Right lobe of liver (tissue), 6 donors: ENCODE measurements at regions not wholly inside any gene's neighbourhood (a gene's known extent, or its start where the extent isn't known, plus 50 kb on each side); places are given as distances from the start of the nearest gene placed in this dataset.

Experiments
- ATAC-seq, 4 donors: fragments of 200-7000 bp; cut with Tn5 transposase; one replicate each; pipeline ENCODE4 v1.9.1; 2020; ENCODE audit warnings: mild to moderate bottlenecking in 4 of 4, moderate library complexity in 4 of 4
- DNase-seq, 3 donors: peaks; one replicate each; pipeline ENCODE4 v3.0.0-alpha.2; 2020
- H3K27ac ChIP-seq, 3 donors: fragments of 200-600 bp; one replicate each; pipeline ENCODE4 v1.8.0; 2022
- H3K27me3 ChIP-seq, 2 donors: fragments of 200-600 bp; one replicate each; pipeline ENCODE4 v1.8.0; 2022
- H3K36me3 ChIP-seq, 4 donors: fragments of 200-600 bp; sonication (generic) in 1 of 4; one replicate each; pipeline versions ENCODE4 v1.5.1 to v1.8.0; 2017 to 2022; ENCODE audit warnings: control low read depth in 1 of 4
- H3K4me1 ChIP-seq, 4 donors: fragments of 200-600 bp; sonication (generic) in 1 of 4; one replicate each; pipeline versions ENCODE4 v1.5.1 to v1.8.0; 2017 to 2022; ENCODE audit warnings: control low read depth in 1 of 4
- H3K4me3 ChIP-seq, 3 donors: fragments of 200-600 bp; one replicate each; pipeline ENCODE4 v1.8.0; 2022
- H3K9me3 ChIP-seq, 4 donors: fragments of 200-600 bp; sonication (generic) in 1 of 4; one replicate each; pipeline versions ENCODE4 v1.5.1 to v1.8.0; 2017 to 2022; ENCODE audit warnings: control low read depth in 1 of 4
- POLR2A ChIP-seq: fragments of 450-650 bp; IDR thresholded peaks from one replicate; pipeline ENCODE4 v1.6.1; 2017; ENCODE audit warnings: antibody characterized with exemption, mild to moderate bottlenecking
- WGBS: methylation state at CpG from one replicate; pipeline ENCODE4 v1.1.6; 2018; ENCODE audit warnings: low coverage, low lambda C conversion rate; ENCODE audit not compliant: insufficient coverage; ENCODE audit errors: missing lambda C conversion rate; 5-methylcytosine and 5-hydroxymethylcytosine counted together
- intact Hi-C, 2 donors: fragments of 100-400 bp; cut with DNase I; formaldehyde crosslinking; loops; one replicate each; pipeline versions ENCODE4 v1.11.2 to v1.14.1; 2022
- TF ChIP-seq, protein P1 (sequence below), 4 donors: fragments of 200-600 bp in 3 of 4; fragments of 450-650 bp in 1 of 4; IDR thresholded peaks; one replicate each; pipeline versions ENCODE4 v1.5.1 to v1.8.0; 2016 to 2022; ENCODE audit warnings: antibody characterized with exemption in 4 of 4, mild to moderate bottlenecking in 2 of 4
- donor health status: DM: no; HTN: yes; CAD: no.
- donor health status: DM: no; HTN: no; CAD: no.
- donor health status: DM: no; HTN: no; CAD: no.
- donor health status: DM: no; HTN: yes; CAD: no.
- donor health status: DM: no; HTN: yes; CAD: no.

DNA sequence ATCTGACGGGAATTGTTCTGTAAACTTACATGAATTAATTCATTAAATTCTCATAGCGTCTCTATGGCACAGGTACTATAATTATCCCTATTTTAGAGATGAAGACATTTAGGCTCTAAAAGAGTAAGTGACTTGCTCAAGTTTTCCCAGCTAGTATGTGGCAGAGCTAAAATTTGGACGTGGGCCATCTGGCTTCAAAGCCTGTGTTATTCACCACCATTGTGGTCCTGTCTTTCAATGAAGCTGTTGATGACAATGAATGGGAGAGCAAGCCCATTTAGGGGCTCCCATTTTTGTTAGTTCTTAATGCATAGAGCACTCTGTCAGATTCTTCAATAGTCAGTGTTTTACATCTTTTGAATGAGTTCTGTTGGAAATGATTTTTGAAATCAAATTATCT is 236.0 kb upstream of the CD180 start:
- WGBS = 61% methylated on average over 3 of the region's 3 CpGs
- intact Hi-C loops = no loop called here
- no peaks in the 10 kb centered on the region for H3K9me3 ChIP-seq

GRCh38 chr5:67431191-67431590 is 234.6 kb upstream of the CD180 start:
- H3K9me3 ChIP-seq = no peaks in the 10 kb centered on the region
- DNase-seq (no peak), ATAC-seq (peak in 3 of 4 donors; percentile 26 to 68 (median 33))
- H3K36me3 ChIP-seq = no peaks in the 10 kb centered on the region
- H3K27ac ChIP-seq = no peak overlapping the region
- intact Hi-C loops = no loop called here
- WGBS = 80% methylated on average over 4 of the region's 4 CpGs
- no peaks in the 10 kb centered on the region for H3K4me1 ChIP-seq
- no peak overlapping the region for H3K4me3 ChIP-seq
- no peaks in the 10 kb centered on the region for H3K27me3 ChIP-seq
- TF ChIP-seq, protein P1, sequence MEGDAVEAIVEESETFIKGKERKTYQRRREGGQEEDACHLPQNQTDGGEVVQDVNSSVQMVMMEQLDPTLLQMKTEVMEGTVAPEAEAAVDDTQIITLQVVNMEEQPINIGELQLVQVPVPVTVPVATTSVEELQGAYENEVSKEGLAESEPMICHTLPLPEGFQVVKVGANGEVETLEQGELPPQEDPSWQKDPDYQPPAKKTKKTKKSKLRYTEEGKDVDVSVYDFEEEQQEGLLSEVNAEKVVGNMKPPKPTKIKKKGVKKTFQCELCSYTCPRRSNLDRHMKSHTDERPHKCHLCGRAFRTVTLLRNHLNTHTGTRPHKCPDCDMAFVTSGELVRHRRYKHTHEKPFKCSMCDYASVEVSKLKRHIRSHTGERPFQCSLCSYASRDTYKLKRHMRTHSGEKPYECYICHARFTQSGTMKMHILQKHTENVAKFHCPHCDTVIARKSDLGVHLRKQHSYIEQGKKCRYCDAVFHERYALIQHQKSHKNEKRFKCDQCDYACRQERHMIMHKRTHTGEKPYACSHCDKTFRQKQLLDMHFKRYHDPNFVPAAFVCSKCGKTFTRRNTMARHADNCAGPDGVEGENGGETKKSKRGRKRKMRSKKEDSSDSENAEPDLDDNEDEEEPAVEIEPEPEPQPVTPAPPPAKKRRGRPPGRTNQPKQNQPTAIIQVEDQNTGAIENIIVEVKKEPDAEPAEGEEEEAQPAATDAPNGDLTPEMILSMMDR (IDR thresholded peaks at IDR 0.05) = no peak
- TF ChIP-seq POLR2A = no peak

More for the DNA sequence above, 236.0 kb upstream of the CD180 start:
- ATAC-seq (no peak), DNase-seq (no peak)
- Histone ChIP-seq H3K4me1 (no peaks in the 10 kb centered on the region), H3K36me3 (no peaks in the 10 kb centered on the region), H3K27me3 (no peaks in the 10 kb centered on the region), H3K27ac (no peak overlapping the region), H3K4me3 (no peak overlapping the region)
- TF ChIP-seq, protein P1 (IDR thresholded peaks at IDR 0.05) = no peak
- TF ChIP-seq POLR2A = no peak

- intact Hi-C loops = no loop called here
- no peak for ATAC-seq
Observed at GRCh38 chr5:67427850-67428298, 231.3 kb upstream of the CD180 start.

DNA sequence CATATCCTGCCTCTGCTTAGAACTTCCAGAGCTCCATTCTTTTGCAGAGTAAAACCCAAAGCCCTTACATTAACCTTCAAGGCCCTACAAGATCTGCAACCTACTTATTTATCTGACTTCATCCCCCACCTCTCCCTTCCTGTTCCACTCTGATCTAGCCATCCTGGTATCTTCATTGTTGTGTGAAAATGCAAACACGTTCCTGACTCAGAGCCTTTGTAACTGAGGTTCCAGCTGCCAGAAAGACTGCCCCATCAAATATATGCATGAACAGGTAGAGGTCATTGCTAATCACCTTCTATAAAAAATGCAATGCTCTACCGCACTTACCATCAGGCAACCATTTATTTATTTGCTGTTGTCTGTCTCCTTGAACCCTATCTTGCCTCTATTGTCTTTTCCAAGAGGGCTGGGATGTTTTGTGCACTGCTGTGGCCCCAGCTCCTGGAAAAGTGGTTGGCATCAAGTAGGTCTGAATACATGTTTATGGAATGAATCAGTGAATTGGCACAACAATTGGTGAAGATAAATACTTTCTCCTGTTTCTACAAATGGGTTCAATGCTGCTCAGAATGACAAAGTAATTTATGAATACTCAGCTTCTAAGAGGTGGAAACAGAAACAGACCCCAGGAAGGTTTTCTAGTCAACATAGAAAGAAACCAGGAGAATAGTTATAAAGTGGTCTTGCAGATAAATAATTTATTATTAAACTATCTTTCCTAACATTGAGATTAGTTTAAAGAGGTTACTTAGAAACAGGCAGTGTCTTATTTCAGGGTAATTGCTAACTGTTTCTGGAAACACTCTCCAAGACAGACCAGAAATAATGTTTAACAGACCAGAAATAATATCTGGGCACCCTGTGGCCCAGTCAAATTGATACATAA is 230.6 kb upstream of the CD180 start:
- ATAC-seq (no peak), DNase-seq (no peak)
- TF ChIP-seq, protein P1 (IDR thresholded peaks at IDR 0.05) = no peak
- no peak for TF ChIP-seq POLR2A
- WGBS = 83% methylated on average over 2 of the region's 2 CpGs
- Histone ChIP-seq H3K27ac (no peak overlapping the region), H3K36me3 (no peaks in the 10 kb centered on the region), H3K27me3 (no peaks in the 10 kb centered on the region), H3K4me3 (no peak overlapping the region), H3K4me1 (no peaks in the 10 kb centered on the region), H3K9me3 (no peaks in the 10 kb centered on the region)
- intact Hi-C loops = no loop called here

More at GRCh38 chr5:67427850-67428298, 231.3 kb upstream of the CD180 start:
- no peaks in the 10 kb centered on the region for H3K4me1 ChIP-seq
- no peaks in the 10 kb centered on the region for H3K9me3 ChIP-seq
- DNase-seq = no peak
- H3K27me3 ChIP-seq = no peaks in the 10 kb centered on the region
- 90% methylated on average over 4 of the region's 4 CpGs for WGBS
- no peak overlapping the region for H3K27ac ChIP-seq
- TF ChIP-seq, protein P1 (IDR thresholded peaks at IDR 0.05) = no peak
- TF ChIP-seq POLR2A = no peak
- H3K36me3 ChIP-seq = no peaks in the 10 kb centered on the region
- no peak overlapping the region for H3K4me3 ChIP-seq
